ENCODE measurements at regions not wholly inside any gene's neighbourhood (a gene's known extent, or its start where the extent isn't known, plus 50 kb on each side); places are given as distances from the start of the nearest gene placed in this dataset.

- Histone ChIP-seq H3K4me1 (ENCODE audit: control insufficient read depth in 1 of 2, low read depth in 2 of 2) (no peaks in the 10 kb centered on the region), H3K9me3 (peaks cover 4% of the 10 kb centered on the region), H3K27me3 (replicated peaks; ENCODE audit: insufficient read depth) (no peaks in the 10 kb centered on the region), H3K4me3 (no peak overlapping the region), H3K36me3 (no peaks in the 10 kb centered on the region), H3K27ac (no peak overlapping the region)
- ATAC-seq (ENCODE audit: insufficient number of reproducible peaks, low FRiP score, low read depth), result no peak
- TF ChIP-seq CTCF (IDR thresholded peaks at IDR 0.05), result no peak
- no peak for DNase-seq (ENCODE audit: low spot score)
These were observed 260.4 kb upstream of the IRX4 start for GRCh38 chr5:2143088-2143487.

GRCh38 chr5:2142456-2142954 is 259.8 kb upstream of the IRX4 start:
- no peak for TF ChIP-seq CTCF (IDR thresholded peaks at IDR 0.05)
- H3K27me3 ChIP-seq (replicated peaks; ENCODE audit: insufficient read depth), result no peaks in the 10 kb centered on the region
- ATAC-seq (ENCODE audit: insufficient number of reproducible peaks, low FRiP score, low read depth) (no peak), DNase-seq (ENCODE audit: low spot score) (no peak)
- no peak overlapping the region for H3K4me3 ChIP-seq
- H3K27ac ChIP-seq, result no peak overlapping the region
- H3K4me1 ChIP-seq (ENCODE audit: control insufficient read depth in 1 of 2, low read depth in 2 of 2), result no peaks in the 10 kb centered on the region
- H3K36me3 ChIP-seq, result no peaks in the 10 kb centered on the region
- H3K9me3 ChIP-seq, result peaks cover 4% of the 10 kb centered on the region

GRCh38 chr5:2141254-2142000 is 258.7 kb upstream of the IRX4 start:
- H3K4me3 ChIP-seq, result no peak overlapping the region
- DNase-seq (ENCODE audit: low spot score) (no peak), ATAC-seq (ENCODE audit: insufficient number of reproducible peaks, low FRiP score, low read depth) (no peak)
- H3K27ac ChIP-seq, result no peak overlapping the region
- no peaks in the 10 kb centered on the region for H3K4me1 ChIP-seq (ENCODE audit: control insufficient read depth in 1 of 2, low read depth in 2 of 2)
- no peaks in the 10 kb centered on the region for H3K36me3 ChIP-seq
- H3K27me3 ChIP-seq (replicated peaks; ENCODE audit: insufficient read depth), result no peaks in the 10 kb centered on the region
- no peak for TF ChIP-seq CTCF (IDR thresholded peaks at IDR 0.05)
- peaks cover 4% of the 10 kb centered on the region for H3K9me3 ChIP-seq

GRCh38 chr5:2140501-2141175 is 257.9 kb upstream of the IRX4 start:
- H3K27ac ChIP-seq, result no peak overlapping the region
- DNase-seq (ENCODE audit: low spot score), result no peak
- H3K4me3 ChIP-seq, result no peak overlapping the region
- H3K36me3 ChIP-seq, result no peaks in the 10 kb centered on the region
- peaks cover 4% of the 10 kb centered on the region for H3K9me3 ChIP-seq
- ATAC-seq (ENCODE audit: insufficient number of reproducible peaks, low FRiP score, low read depth), result no peak
- no peaks in the 10 kb centered on the region for H3K27me3 ChIP-seq (replicated peaks; ENCODE audit: insufficient read depth)
- H3K4me1 ChIP-seq (ENCODE audit: control insufficient read depth in 1 of 2, low read depth in 2 of 2), result no peaks in the 10 kb centered on the region
- no peak for TF ChIP-seq CTCF (IDR thresholded peaks at IDR 0.05)

GRCh38 chr5:2139478-2139877 is 256.8 kb upstream of the IRX4 start:
- Histone ChIP-seq H3K9me3 (no peaks in the 10 kb centered on the region), H3K4me3 (no peak overlapping the region), H3K36me3 (no peaks in the 10 kb centered on the region), H3K4me1 (ENCODE audit: control insufficient read depth in 1 of 2, low read depth in 2 of 2) (no peaks in the 10 kb centered on the region), H3K27me3 (replicated peaks; ENCODE audit: insufficient read depth) (no peaks in the 10 kb centered on the region), H3K27ac (no peak overlapping the region)
- no peak for DNase-seq (ENCODE audit: low spot score)
- ATAC-seq (ENCODE audit: insufficient number of reproducible peaks, low FRiP score, low read depth), result no peak
- TF ChIP-seq CTCF (IDR thresholded peaks at IDR 0.05), result no peak
